Upper lobe of left lung (tissue), 4 donors: ENCODE measurements at regions not wholly inside any gene's neighbourhood (a gene's known extent, or its start where the extent isn't known, plus 50 kb on each side); places are given as distances from the start of the nearest gene placed in this dataset.

Experiments
- CTCF ChIP-seq, 6 experiments: fragments of 450-650 bp in 4 of 6; fragments of 200-600 bp in 2 of 6; sonication (generic) in 2 of 6; IDR thresholded peaks; one replicate each; pipeline ENCODE4 v1.5.1; 2016 to 2019; ENCODE audit warnings: antibody characterized with exemption in 6 of 6
- POLR2A ChIP-seq, 4 donors: fragments of 450-650 bp; IDR thresholded peaks; one replicate each; pipeline ENCODE4 v1.5.1; 2016 to 2017; ENCODE audit warnings: antibody characterized with exemption in 4 of 4, mild to moderate bottlenecking in 2 of 4
- POLR2AphosphoS5 ChIP-seq, 2 donors: sonication (generic); formaldehyde crosslinking; IDR thresholded peaks; one replicate each; pipeline ENCODE4 v1.5.1; 2017; ENCODE audit warnings: antibody characterized with exemption in 2 of 2

- no peak for TF ChIP-seq CTCF (IDR thresholded peaks at IDR 0.05)
- no peak for TF ChIP-seq POLR2A (IDR thresholded peaks at IDR 0.05)
- TF ChIP-seq POLR2AphosphoS5 (IDR thresholded peaks at IDR 0.05), result no peak
Observed at GRCh38 chr6:71707059-71707458, 179.3 kb upstream of the RIMS1 start.
